ENCODE measurements at regions not wholly inside any gene's neighbourhood (a gene's known extent, or its start where the extent isn't known, plus 50 kb on each side); places are given as distances from the start of the nearest gene placed in this dataset.

GRCh38 chr5:34585601-34586104, 70.5 kb upstream of the RAI14 start:
- intact Hi-C loops (cut with micrococcal nuclease): no loop called here

GRCh38 chr5:34586117-34586885, 69.8 kb upstream of the RAI14 start:
- intact Hi-C loops (cut with micrococcal nuclease): no loop called here

- intact Hi-C loops (cut with micrococcal nuclease): no loop called here
Observed at GRCh38 chr5:34587355-34588241, 68.5 kb upstream of the RAI14 start.

- intact Hi-C loops (cut with micrococcal nuclease): no loop called here
Observed at GRCh38 chr5:34589832-34590231, 66.3 kb upstream of the RAI14 start.

- intact Hi-C loops (cut with micrococcal nuclease): no loop called here
Observed at GRCh38 chr5:34591723-34592122, 64.4 kb upstream of the RAI14 start.

GRCh38 chr5:34597034-34598027, 58.8 kb upstream of the RAI14 start:
- intact Hi-C loops (cut with micrococcal nuclease): no loop called here

GRCh38 chr5:34598177-34598794, 57.8 kb upstream of the RAI14 start:
- intact Hi-C loops (cut with micrococcal nuclease): no loop called here

- intact Hi-C loops (cut with micrococcal nuclease): no loop called here
Observed at GRCh38 chr5:34599471-34600117, 56.5 kb upstream of the RAI14 start.

GRCh38 chr5:34600118-34600493, 56.0 kb upstream of the RAI14 start:
- intact Hi-C loops (cut with micrococcal nuclease): no loop called here

- intact Hi-C loops (cut with micrococcal nuclease): no loop called here
Observed at GRCh38 chr5:34603378-34603777, 52.8 kb upstream of the RAI14 start.

GRCh38 chr5:34604119-34604675, 51.9 kb upstream of the RAI14 start:
- intact Hi-C loops (cut with micrococcal nuclease): no loop called here

- intact Hi-C loops (cut with micrococcal nuclease): no loop called here
Observed at GRCh38 chr5:34606101-34606500, 50.0 kb upstream of the RAI14 start.
